SK-MEL-5 (cell line): ENCODE measurements at regions not wholly inside any gene's neighbourhood (a gene's known extent, or its start where the extent isn't known, plus 50 kb on each side); places are given as distances from the start of the nearest gene placed in this dataset.
"Not testable (repeated sequence)": the region's sequence is repeated elsewhere in the genome, so short reads cannot be mapped to it uniquely, and the experiment has no call there.

Experiments used
- DNase-seq: peaks from one replicate; pipeline ENCODE4 v3.0.0-alpha.2; 2016; ENCODE audit warnings: low read depth, low spot score
- in situ Hi-C: cut with HindIII; loops from 2 replicates; pipeline ENCODE4 v1.10.0; 2016; ENCODE audit warnings: low sequenced_read_pairs, high pct_unique_total_duplicates, low pct_unique_long_range_greater_than_20kb

DNA sequence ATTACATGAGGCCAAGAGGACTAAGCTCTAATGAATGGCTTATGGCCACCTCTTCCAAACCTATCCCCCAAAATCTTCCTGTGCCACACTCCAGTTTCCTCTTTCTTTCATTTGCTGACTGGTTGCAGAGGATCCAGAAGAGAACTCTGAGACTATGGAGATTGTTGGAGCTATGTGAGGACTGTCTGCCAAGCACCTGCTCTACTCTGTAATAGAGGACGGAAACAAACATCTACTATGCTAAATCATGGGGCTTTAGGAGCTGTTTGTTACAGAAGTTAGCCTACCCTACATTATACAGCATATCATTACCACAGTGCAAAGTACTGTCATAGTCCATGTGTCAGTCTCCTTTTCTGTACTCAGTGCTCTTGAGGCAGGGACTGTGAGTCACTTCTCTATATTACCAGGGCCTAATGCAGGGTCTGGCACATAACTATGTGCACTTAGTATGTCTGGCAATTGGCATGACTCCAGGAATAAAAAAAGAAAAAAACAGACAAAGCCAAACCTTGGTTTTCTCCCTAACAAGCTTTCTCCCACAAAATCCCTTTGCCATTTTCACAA is 95.1 kb downstream of the RPAP3 start:
- in situ Hi-C loops, result no loop called here
- DNase-seq, result no peak

- DNase-seq, result no peak
- in situ Hi-C loops, result no loop called here
Measured at GRCh38 chr12:47609806-47610205, 96.0 kb downstream of the RPAP3 start.

DNA sequence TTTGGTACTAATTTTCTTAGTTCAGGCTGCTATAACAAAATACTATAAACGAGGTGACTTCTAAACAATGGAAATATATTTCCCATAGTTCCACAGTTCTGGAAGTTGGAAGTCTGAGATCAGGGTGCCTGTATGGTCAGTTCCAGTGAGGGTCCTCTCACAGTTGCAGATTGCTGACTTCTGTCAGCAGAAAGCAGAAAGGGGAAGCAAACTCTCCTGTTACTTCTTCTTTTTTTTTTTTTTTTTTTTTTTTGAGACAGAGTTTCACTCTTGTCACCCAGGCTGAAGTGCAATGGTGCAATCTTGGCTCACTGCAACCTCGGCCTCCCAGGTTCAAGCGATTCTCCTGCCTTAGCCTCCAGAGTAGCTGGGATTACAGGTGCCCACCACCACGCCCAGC is 97.2 kb downstream of the RPAP3 start:
- DNase-seq, in situ Hi-C loops: not testable (repeated sequence)

GRCh38 chr12:47604221-47604873 is 101.5 kb downstream of the RPAP3 start:
- no peak for DNase-seq
- in situ Hi-C loops, result no loop called here

GRCh38 chr12:47602949-47603558 is 102.8 kb downstream of the RPAP3 start:
- in situ Hi-C loops, result no loop called here
- DNase-seq, result peak; percentile 66

DNA sequence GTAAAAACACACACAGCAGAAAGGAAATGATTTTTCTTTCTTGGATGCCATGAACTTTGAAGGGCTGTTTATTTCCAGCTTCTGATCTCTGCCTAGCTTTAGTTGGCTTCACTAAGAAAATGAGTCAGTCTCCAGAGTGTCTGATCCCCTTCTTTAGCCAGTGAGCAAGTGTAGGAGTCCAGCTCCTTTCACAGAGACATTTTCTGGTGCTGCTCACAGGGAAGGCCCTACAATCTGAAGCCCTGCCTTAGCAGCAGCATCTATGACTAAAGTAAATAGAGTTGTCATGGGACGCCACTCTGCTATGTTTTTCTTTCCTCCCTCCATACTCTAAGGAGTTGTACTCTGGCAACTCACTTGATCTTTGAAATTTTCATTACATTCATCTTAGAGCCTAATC is 103.5 kb downstream of the RPAP3 start:
- in situ Hi-C loops, result no loop called here
- no peak for DNase-seq

DNA sequence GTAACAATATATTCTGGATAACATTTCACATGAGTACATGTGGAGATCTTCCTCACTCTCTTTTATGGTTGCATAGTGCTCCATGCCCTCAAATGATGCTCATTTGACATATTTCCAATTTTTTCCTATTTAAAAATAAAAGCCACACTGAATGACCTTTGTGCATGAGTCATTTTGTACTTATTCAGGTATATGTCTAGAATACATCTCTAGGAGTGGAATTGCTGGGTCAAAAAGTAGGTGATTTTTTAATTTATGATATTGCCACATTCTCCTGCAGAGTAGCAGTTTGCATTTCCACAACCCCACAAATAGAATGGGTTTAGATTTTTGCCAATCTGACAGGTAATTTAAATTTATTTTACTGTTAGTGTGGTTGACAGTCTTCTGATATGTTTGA is 104.8 kb downstream of the RPAP3 start:
- in situ Hi-C loops, result no loop called here
- DNase-seq, result no peak

- no peak for DNase-seq
- in situ Hi-C loops, result no loop called here
Measured at GRCh38 chr12:47591795-47592194, 114.0 kb downstream of the RPAP3 start.

DNA sequence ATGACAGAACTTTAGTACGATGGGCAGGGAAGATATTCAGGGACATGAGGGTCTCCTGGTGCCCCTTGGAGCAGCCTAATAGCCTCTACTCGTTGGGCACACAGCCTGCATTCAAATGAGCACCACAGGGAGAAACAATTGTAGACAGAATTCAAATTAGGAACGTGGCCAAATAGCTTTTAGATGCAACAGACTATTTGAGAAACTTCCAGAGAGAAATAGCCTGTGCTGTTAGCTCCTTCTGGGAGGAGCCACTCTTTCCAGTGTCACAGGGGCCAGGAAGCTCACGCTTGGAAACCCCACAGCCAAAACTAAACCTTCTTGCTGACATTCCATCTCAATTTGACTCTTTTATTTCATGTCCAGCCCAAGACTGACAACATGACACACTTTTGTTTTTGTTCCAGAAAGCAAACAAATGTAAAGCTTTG is 114.5 kb downstream of the RPAP3 start:
- DNase-seq, result no peak
- in situ Hi-C loops, result no loop called here

DNA sequence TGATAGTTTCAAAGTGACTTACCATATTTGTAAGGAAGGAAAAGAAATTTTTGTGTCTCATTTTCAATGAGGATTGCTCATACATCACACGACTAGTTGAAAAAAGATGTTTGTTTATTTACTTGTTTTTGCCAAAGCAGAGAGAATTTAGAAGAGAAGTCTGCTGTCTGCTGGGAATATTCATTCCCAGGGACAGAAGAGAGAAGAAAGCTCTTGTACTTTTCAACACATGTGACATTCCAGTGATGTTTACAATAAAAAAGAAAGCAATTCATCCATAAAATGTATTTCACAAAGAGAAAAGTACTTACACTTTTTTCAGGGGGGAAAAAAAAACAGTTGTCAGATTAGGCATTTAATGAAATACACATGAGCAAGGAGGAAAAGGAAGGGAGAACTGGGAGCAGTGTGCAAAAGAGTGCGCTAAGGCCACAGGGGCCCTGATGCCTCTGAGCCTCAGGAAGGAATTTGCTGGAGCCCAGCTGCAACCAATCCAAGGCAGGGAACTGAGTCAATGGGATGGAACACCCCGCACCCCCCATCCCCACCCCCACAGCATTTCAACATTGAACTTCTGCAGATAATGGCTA is 115.0 kb downstream of the RPAP3 start:
- peak; percentile 39 for DNase-seq
- in situ Hi-C loops, result no loop called here

- in situ Hi-C loops, result no loop called here
- peak; percentile 48 for DNase-seq
Measured at GRCh38 chr12:47586952-47587669, 118.7 kb downstream of the RPAP3 start.

DNA sequence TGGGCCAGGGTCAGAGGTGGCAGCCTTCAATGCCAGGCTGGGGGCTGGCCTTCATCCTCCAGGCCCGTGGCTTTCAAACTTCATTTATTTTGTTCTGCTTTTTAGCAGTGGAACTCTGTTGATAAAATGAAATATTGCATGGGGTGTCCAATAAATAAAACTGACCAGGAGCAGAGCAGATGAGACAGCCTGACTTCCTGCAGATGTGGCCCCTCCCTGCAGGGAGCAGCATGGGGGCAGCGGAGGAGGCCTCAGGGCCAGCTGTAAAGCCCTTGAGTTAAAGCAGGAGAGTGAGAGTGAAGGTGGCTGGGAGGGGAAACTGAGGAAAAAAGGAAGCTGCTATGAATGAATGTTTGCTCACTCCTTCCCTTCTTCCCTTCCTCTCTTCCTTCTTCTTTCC is 120.3 kb downstream of the RPAP3 start:
- DNase-seq, result no peak
- in situ Hi-C loops, result no loop called here

DNA sequence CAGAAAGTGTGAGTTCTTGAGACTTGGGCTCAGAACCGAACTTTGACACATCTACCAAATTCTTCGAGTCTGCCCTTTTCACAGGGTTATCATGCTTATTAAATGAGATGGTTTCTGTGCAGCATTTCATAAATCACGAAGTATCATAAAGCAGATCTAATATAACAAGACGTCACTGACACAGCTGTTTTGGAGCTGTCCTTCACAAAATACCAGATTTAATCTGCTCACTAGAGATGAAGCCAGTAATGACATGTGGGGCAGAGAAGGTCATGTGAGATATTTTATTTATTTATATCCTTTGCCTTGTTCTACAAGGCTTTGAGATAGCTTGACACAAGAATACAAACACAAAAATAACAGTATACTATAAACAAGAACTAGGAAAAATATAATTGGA is 127.0 kb downstream of the RPAP3 start:
- no peak for DNase-seq
- in situ Hi-C loops, result no loop called here

GRCh38 chr12:47577206-47577989 is 128.4 kb downstream of the RPAP3 start:
- in situ Hi-C loops, result no loop called here
- DNase-seq, result no peak

DNA sequence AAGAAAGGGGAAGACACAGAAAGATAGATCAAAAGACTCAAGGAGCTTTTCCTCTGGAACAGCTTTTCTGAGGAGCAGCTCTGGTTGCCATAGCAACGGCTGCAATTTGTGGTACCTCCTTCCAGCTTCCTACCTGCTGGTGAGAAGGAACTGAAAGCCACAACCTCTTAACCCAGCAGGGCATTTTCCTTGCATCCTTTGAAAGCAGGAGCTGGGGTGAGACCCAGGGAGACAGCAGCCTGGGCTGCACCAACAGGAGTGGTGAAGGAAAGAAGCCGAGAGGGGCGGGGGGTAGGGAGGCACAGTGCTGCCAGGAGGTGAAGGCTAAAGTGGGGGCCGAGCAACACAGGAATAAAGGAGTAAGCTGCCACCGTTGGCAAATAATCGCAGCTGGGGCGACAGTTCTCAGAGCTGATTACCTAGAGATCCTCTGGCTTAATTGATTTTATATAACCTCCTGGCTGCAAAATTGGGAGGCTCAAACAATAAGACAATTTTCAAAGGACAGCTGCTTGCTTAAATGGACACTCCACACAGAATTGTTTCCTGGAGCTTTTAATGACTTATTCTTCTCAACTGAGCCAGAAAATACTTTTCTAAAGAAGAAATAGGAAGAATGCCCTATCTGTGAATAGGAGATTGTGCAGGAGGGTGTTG is 129.4 kb downstream of the RPAP3 start:
- in situ Hi-C loops, result no loop called here
- no peak for DNase-seq

DNA sequence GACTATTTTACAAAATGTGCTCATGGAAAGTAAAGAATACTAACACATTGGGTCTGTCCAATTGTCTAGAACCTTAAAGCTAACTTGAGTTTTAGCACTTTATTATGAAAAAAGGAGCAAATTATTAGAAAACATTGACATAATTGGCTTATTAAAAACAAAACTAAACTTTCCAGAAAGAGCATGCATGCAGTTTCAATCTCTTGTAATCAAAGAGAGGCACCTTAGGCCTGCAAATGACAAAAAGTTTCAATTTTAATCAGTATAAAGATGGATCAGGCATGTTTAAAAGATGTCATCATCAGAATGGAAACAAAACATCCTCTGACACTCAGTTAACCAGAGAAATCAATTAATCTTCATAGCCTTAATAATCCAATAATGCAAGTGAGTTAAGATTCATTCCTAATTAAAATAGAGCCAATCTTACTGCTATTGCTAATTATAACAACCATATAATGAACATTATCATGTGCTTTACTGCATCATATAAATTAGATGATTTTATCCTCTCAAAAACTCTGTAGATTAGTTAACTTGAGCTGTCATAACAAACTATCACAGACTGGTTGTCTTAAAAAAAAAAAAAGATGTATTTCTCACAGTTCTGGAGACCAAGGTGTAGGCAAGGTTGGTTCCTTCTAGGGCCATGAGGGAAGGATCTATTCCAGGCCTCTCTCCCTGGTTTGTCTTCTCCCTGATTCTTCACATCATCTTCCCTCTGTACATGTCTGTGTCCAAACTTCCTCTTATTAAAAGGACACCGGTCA is 131.4 kb downstream of the RPAP3 start:
- in situ Hi-C loops, result no loop called here
- DNase-seq, result no peak
